ENCODE measurements at regions not wholly inside any gene's neighbourhood (a gene's known extent, or its start where the extent isn't known, plus 50 kb on each side); places are given as distances from the start of the nearest gene placed in this dataset.

GRCh38 chr5:54676481-54677340 lies 159.2 kb downstream of the SNX18 start:
- H3K27me3 ChIP-seq (ENCODE audit: low read length), result no peaks in the 10 kb centered on the region
- BruUV-seq (replicated peaks), result no TSS peak
- TF ChIP-seq EZH2 (IDR thresholded peaks at IDR 0.05; ENCODE audit: low read length, unreplicated experiment) (no peak), CTCF (conservative IDR thresholded peaks at IDR 0.05; ENCODE audit: low read depth, low read length) (no peak), EZH2phosphoT487 (IDR thresholded peaks at IDR 0.05; ENCODE audit: borderline replicate concordance, low read length) (no peak)
- no peaks in the 10 kb centered on the region for H3K4me1 ChIP-seq (ENCODE audit: insufficient read depth, low read length)
- H4K20me1 ChIP-seq (ENCODE audit: low read length), result no peaks in the 10 kb centered on the region
- no peak for ATAC-seq
- no peak overlapping the region for H3K27ac ChIP-seq (ENCODE audit: low read length)
- no peak overlapping the region for H3K4me2 ChIP-seq (ENCODE audit: low read length)
- H3K4me3 ChIP-seq (ENCODE audit: low read length), result no peak overlapping the region
- intact Hi-C loops (cut with micrococcal nuclease), result no loop called here
- no peaks in the 10 kb centered on the region for H3K9me2 ChIP-seq (replicated peaks; ENCODE audit: low read length)
- H3K9ac ChIP-seq (ENCODE audit: low read length), result no peak overlapping the region
- no peaks in the 10 kb centered on the region for H3K36me3 ChIP-seq (ENCODE audit: low read depth, low read length)
- no peaks in the 10 kb centered on the region for H3K79me2 ChIP-seq (ENCODE audit: low read length)
- H3K9me3 ChIP-seq (ENCODE audit: low read length), result no peaks in the 10 kb centered on the region
- H3F3A ChIP-seq (ENCODE audit: low read length, unreplicated experiment), result no peaks in the 10 kb centered on the region
- POLR2A ChIA-PET (ENCODE audit: unreplicated experiment), result no interaction called here
- H2AFZ ChIP-seq (ENCODE audit: low read length), result no peak overlapping the region
- no peak for DNase-seq
- CTCF ChIA-PET, result no interaction called here

- no peaks in the 10 kb centered on the region for H4K20me1 ChIP-seq (ENCODE audit: low read length)
- ChIA-PET CTCF (no interaction called here), POLR2A (ENCODE audit: unreplicated experiment) (no interaction called here)
- H2AFZ ChIP-seq (ENCODE audit: low read length), result no peak overlapping the region
- TF ChIP-seq EZH2 (IDR thresholded peaks at IDR 0.05; ENCODE audit: low read length, unreplicated experiment) (no peak), CTCF (conservative IDR thresholded peaks at IDR 0.05; ENCODE audit: low read depth, low read length) (no peak)
- no peak overlapping the region for H3K9ac ChIP-seq (ENCODE audit: low read length)
- ATAC-seq (no peak), DNase-seq (no peak)
- intact Hi-C loops (cut with micrococcal nuclease), result no loop called here
- H3F3A ChIP-seq (ENCODE audit: low read length, unreplicated experiment), result no peaks in the 10 kb centered on the region
- H3K27ac ChIP-seq (ENCODE audit: low read length), result no peak overlapping the region
- no peaks in the 10 kb centered on the region for H3K9me3 ChIP-seq (ENCODE audit: low read length)
- H3K9me2 ChIP-seq (replicated peaks; ENCODE audit: low read length), result no peaks in the 10 kb centered on the region
- H3K36me3 ChIP-seq (ENCODE audit: low read depth, low read length), result no peaks in the 10 kb centered on the region
- H3K27me3 ChIP-seq (ENCODE audit: low read length), result no peaks in the 10 kb centered on the region
- H3K4me2 ChIP-seq (ENCODE audit: low read length), result no peak overlapping the region
- H3K4me1 ChIP-seq (ENCODE audit: insufficient read depth, low read length), result no peaks in the 10 kb centered on the region
- no peaks in the 10 kb centered on the region for H3K79me2 ChIP-seq (ENCODE audit: low read length)
- no TSS peak for BruUV-seq (replicated peaks)
- H3K4me3 ChIP-seq (ENCODE audit: low read length), result no peak overlapping the region
Measured at GRCh38 chr5:54673523-54674225, 156.1 kb downstream of the SNX18 start.

GRCh38 chr5:54672871-54673270 lies 155.3 kb downstream of the SNX18 start:
- TF ChIP-seq CTCF (conservative IDR thresholded peaks at IDR 0.05; ENCODE audit: low read depth, low read length) (no peak), EZH2 (IDR thresholded peaks at IDR 0.05; ENCODE audit: low read length, unreplicated experiment) (no peak), EZH2phosphoT487 (IDR thresholded peaks at IDR 0.05; ENCODE audit: borderline replicate concordance, low read length) (no peak)
- CTCF ChIA-PET, result no interaction called here
- POLR2A ChIA-PET (ENCODE audit: unreplicated experiment), result no interaction called here

More at GRCh38 chr5:54672871-54673270, 155.3 kb downstream of the SNX18 start:
- no TSS peak for BruUV-seq (replicated peaks)
- no peaks in the 10 kb centered on the region for H3K36me3 ChIP-seq (ENCODE audit: low read depth, low read length)
- H3K27me3 ChIP-seq (ENCODE audit: low read length), result no peaks in the 10 kb centered on the region
- ATAC-seq (no peak), DNase-seq (no peak)
- no peaks in the 10 kb centered on the region for H3K79me2 ChIP-seq (ENCODE audit: low read length)
- H3K4me3 ChIP-seq (ENCODE audit: low read length), result no peak overlapping the region
- no peak overlapping the region for H3K9ac ChIP-seq (ENCODE audit: low read length)
- no peaks in the 10 kb centered on the region for H3K9me2 ChIP-seq (replicated peaks; ENCODE audit: low read length)
- no peaks in the 10 kb centered on the region for H4K20me1 ChIP-seq (ENCODE audit: low read length)
- intact Hi-C loops (cut with micrococcal nuclease), result no loop called here
- H3K4me2 ChIP-seq (ENCODE audit: low read length), result no peak overlapping the region
- no peaks in the 10 kb centered on the region for H3F3A ChIP-seq (ENCODE audit: low read length, unreplicated experiment)
- H3K27ac ChIP-seq (ENCODE audit: low read length), result no peak overlapping the region
- H3K9me3 ChIP-seq (ENCODE audit: low read length), result no peaks in the 10 kb centered on the region
- no peaks in the 10 kb centered on the region for H3K4me1 ChIP-seq (ENCODE audit: insufficient read depth, low read length)
- H2AFZ ChIP-seq (ENCODE audit: low read length), result no peak overlapping the region
